OCI-LY1 (cell line): ENCODE measurements at regions not wholly inside any gene's neighbourhood (a gene's known extent, or its start where the extent isn't known, plus 50 kb on each side); places are given as distances from the start of the nearest gene placed in this dataset.

Experiments used
- H2AFZ ChIP-seq: fragments of 200-600 bp; sonication (generic), shearing (Covaris generic); 2 replicates; pipeline ENCODE4 v1.6.0; 2014; ENCODE audit warnings: antibody characterized with exemption, mild to moderate bottlenecking, low read length
- H3F3A ChIP-seq: fragments of 200-600 bp; sonication (generic), shearing (Covaris generic); 2 replicates; pipeline ENCODE4 v1.6.0; 2014; ENCODE audit warnings: mild to moderate bottlenecking, antibody characterized with exemption, low read length, moderate library complexity; ENCODE audit not compliant: insufficient read depth
- H3K27ac ChIP-seq: fragments of 200-600 bp; sonication (generic); 2 replicates; pipeline ENCODE4 v1.5.1; 2014; ENCODE audit warnings: low read length, mixed run types, mild to moderate bottlenecking, low read depth; ENCODE audit not compliant: poor library complexity, severe bottlenecking
- H3K27me3 ChIP-seq: fragments of 200-600 bp; sonication (generic); 2 replicates; pipeline ENCODE4 v1.6.0; 2014; ENCODE audit warnings: antibody characterized with exemption, mild to moderate bottlenecking, low read length, moderate library complexity; ENCODE audit not compliant: insufficient read depth
- H3K36me3 ChIP-seq: fragments of 200-600 bp; sonication (generic); 2 replicates; pipeline ENCODE4 v1.6.1; 2014; ENCODE audit warnings: mild to moderate bottlenecking, antibody characterized with exemption, low read length, moderate library complexity, mixed read lengths; ENCODE audit not compliant: insufficient read depth
- H3K4me1 ChIP-seq: fragments of 200-600 bp; sonication (generic); 2 replicates; pipeline ENCODE4 v1.5.1; 2014; ENCODE audit warnings: mild to moderate bottlenecking, low read length, moderate library complexity; ENCODE audit not compliant: insufficient read depth, severe bottlenecking
- H3K4me2 ChIP-seq: fragments of 200-600 bp; sonication (generic), shearing (Covaris generic); 2 replicates; pipeline ENCODE4 v1.6.1; 2014; ENCODE audit warnings: low read length
- H3K4me3 ChIP-seq: fragments of 200-600 bp; sonication (generic); 2 replicates; pipeline ENCODE4 v1.5.1; 2014; ENCODE audit warnings: low read length, low read depth, mild to moderate bottlenecking, mixed read lengths; ENCODE audit not compliant: poor library complexity, severe bottlenecking
- H3K79me2 ChIP-seq: fragments of 200-600 bp; shearing (Covaris generic); 2 replicates; pipeline ENCODE4 v1.6.1; 2016; ENCODE audit warnings: mixed run types, low read length, mixed read lengths; ENCODE audit not compliant: insufficient read depth
- H3K9ac ChIP-seq: fragments of 200-600 bp; sonication (generic), shearing (Covaris generic); 2 replicates; pipeline ENCODE4 v1.6.1; 2014; ENCODE audit warnings: mild to moderate bottlenecking, low read length, mixed read lengths
- H3K9me2 ChIP-seq: fragments of 200-600 bp; sonication (generic), shearing (Covaris generic); 2 replicates; pipeline ENCODE4 v1.6.1; 2014; ENCODE audit warnings: low read depth, mild to moderate bottlenecking, low read length, mixed read lengths
- H3K9me3 ChIP-seq: fragments of 200-600 bp; shearing (Covaris generic); 2 replicates; pipeline ENCODE4 v1.6.1; 2014; ENCODE audit warnings: low read length, mixed read lengths
- H4K20me1 ChIP-seq: fragments of 200-600 bp; sonication (generic), shearing (Covaris generic); 2 replicates; pipeline ENCODE4 v1.6.0; 2016; ENCODE audit warnings: mild to moderate bottlenecking, low read length; ENCODE audit not compliant: insufficient read depth
- CTCF ChIP-seq: fragments of 200-600 bp; sonication (generic), shearing (Covaris generic); IDR thresholded peaks from 2 replicates; pipeline ENCODE4 v1.5.1; 2017; ENCODE audit warnings: mild to moderate bottlenecking, antibody characterized with exemption, low read length, moderate library complexity, mixed read lengths
- EZH2 ChIP-seq: fragments of 200-600 bp; sonication (generic), shearing (Covaris generic); IDR thresholded peaks from 2 replicates; pipeline ENCODE4 v1.8.0; 2017; ENCODE audit warnings: borderline replicate concordance, mixed run types, mild to moderate bottlenecking, antibody characterized with exemption, low read length, moderate library complexity, mixed read lengths

- H3F3A ChIP-seq, result no peaks in the 10 kb centered on the region
- TF ChIP-seq CTCF (no peak), EZH2 (no peak)
- no peaks in the 10 kb centered on the region for H3K9me2 ChIP-seq
- H3K27me3 ChIP-seq, result no peaks in the 10 kb centered on the region
- H3K9me3 ChIP-seq, result no peaks in the 10 kb centered on the region
- no peak overlapping the region for H3K27ac ChIP-seq
- no peaks in the 10 kb centered on the region for H3K36me3 ChIP-seq
- H3K79me2 ChIP-seq, result no peaks in the 10 kb centered on the region
- no peak overlapping the region for H2AFZ ChIP-seq
- no peak overlapping the region for H3K9ac ChIP-seq
- no peaks in the 10 kb centered on the region for H4K20me1 ChIP-seq
- H3K4me1 ChIP-seq, result no peaks in the 10 kb centered on the region
- H3K4me3 ChIP-seq, result no peak overlapping the region
- no peak overlapping the region for H3K4me2 ChIP-seq
Measured at GRCh38 chr1:163885510-163885909, 563.8 kb downstream of the NUF2 start.

- Histone ChIP-seq H3K4me1 (no peaks in the 10 kb centered on the region), H3K9me3 (no peaks in the 10 kb centered on the region), H3K27ac (no peak overlapping the region), H3K4me3 (no peak overlapping the region), H3K36me3 (no peaks in the 10 kb centered on the region), H3F3A (no peaks in the 10 kb centered on the region), H3K79me2 (no peaks in the 10 kb centered on the region), H3K9me2 (no peaks in the 10 kb centered on the region), H4K20me1 (no peaks in the 10 kb centered on the region), H2AFZ (no peak overlapping the region), H3K9ac (no peak overlapping the region), H3K27me3 (no peaks in the 10 kb centered on the region), H3K4me2 (no peak overlapping the region)
- TF ChIP-seq CTCF (no peak), EZH2 (no peak)
Measured at GRCh38 chr1:163896001-163896400, 574.2 kb downstream of the NUF2 start.

GRCh38 chr1:163897412-163898155 lies 575.8 kb downstream of the NUF2 start:
- Histone ChIP-seq H3K27ac (no peak overlapping the region), H3F3A (no peaks in the 10 kb centered on the region), H3K36me3 (no peaks in the 10 kb centered on the region), H3K4me3 (no peak overlapping the region), H3K79me2 (no peaks in the 10 kb centered on the region), H2AFZ (no peak overlapping the region), H3K9ac (no peak overlapping the region), H3K9me3 (no peaks in the 10 kb centered on the region), H3K27me3 (no peaks in the 10 kb centered on the region), H3K4me2 (no peak overlapping the region), H3K4me1 (no peaks in the 10 kb centered on the region), H4K20me1 (no peaks in the 10 kb centered on the region), H3K9me2 (no peaks in the 10 kb centered on the region)
- TF ChIP-seq EZH2, result no peak
- no peak for TF ChIP-seq CTCF
